GM21528 (cell line): ENCODE measurements at regions not wholly inside any gene's neighbourhood (a gene's known extent, or its start where the extent isn't known, plus 50 kb on each side); places are given as distances from the start of the nearest gene placed in this dataset.

Experiments
- ATAC-seq: cut with Tn5 transposase; IDR thresholded peaks from one replicate; pipeline ENCODE4 v1.9.1; 2021; ENCODE audit warnings: mild to moderate bottlenecking, moderate library complexity; ENCODE audit not compliant: unreplicated experiment, low FRiP score

DNA sequence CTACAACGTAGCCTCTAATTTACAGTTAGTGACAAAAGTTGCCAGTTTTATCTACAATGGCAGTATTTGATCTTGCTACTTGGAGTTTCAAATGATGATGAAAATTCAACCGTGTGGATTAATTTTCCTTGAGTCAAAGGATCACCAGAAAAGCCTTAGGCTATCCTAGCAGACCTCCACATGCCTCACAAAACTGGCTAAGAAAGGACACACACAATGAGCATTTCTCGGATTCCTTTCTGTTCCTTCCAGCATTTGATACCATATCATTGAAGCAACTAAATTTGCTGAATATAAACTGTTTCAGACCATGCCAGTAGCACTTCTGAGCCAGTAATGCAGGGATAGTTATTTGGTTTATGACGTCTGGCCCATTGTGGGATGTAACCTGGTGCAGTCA is 587.4 kb upstream of the MDFIC2 start:
- no peak for ATAC-seq

GRCh38 chr3:70890020-70890394 is 577.6 kb upstream of the MDFIC2 start:
- ATAC-seq, result no peak

- no peak for ATAC-seq
These were observed 577.0 kb upstream of the MDFIC2 start for GRCh38 chr3:70889162-70890019.

DNA sequence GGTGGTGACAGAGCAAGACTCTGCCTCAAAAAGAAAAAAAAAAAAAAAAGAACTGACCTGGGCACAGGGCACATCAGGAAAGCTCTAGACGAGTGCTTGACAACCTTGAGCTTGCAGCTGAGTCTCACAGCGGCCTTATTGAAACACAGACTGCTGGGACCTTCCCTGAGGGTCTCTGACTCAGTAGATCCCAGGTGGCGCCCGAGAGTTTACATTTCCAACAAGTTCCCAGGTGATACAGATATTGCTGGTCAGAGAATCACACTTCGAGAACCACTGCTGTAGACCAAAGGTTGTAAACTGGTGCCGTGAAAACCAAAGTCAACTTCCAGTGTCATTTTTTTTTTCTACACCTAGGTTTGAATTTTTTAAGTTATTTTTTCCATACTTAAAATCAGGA is 573.2 kb upstream of the MDFIC2 start:
- ATAC-seq, result no peak

DNA sequence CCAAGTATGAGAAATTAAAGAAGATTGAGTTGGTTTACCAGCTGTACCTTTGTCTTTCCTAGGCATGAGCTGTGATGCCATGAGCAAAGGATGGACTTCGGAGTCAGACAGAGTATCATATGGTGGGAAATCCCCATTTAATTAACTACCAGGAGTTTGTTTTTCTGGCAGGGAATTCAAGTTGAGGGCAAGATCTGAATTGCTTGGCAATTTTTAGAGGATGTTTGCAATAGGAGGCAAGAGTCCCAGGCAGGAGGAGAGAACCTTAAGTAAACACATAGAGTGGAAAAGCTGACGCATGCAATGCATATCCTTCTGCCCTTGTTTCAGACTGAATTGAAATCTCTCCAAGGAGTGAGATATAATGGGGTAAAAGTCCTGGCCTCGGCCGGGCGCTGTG is 569.7 kb upstream of the MDFIC2 start:
- ATAC-seq, result no peak

DNA sequence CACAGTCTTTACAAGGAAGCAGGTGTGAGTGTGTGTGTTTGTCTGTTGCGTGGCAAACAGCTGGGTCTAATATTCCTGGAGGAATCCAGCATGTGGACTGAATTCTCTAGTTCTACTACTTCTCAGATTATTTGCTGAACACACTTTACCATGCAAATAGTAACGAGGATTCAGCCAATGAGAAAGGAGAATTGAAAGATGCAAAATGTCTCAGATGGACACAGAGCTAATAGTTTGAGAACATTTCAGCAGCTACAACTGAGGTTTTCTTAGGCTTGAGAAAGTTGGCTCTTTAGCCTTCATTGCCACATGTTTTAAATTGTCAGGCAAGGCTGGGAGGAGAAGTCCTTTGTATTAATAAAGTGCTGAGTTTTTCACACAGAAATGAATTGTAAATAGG is 568.0 kb upstream of the MDFIC2 start:
- no peak for ATAC-seq

DNA sequence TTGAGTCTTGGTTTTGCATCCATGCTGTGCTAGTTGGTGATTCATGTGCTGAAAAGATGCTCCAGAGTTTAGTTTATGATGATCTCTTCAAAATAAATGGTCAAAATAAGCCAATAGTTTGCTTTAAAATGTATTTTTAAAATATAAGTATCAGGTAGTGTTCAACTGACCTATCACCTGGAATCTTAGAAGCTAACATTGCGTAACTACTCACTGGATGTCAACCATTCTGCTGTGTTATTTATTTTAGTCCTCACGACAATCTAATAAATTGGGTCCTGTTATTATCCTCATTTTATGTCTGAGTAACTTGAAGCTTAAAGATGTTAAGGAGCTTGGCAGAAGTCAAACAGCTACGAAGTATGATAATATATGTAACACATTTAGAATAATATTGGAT is 563.7 kb upstream of the MDFIC2 start:
- ATAC-seq, result no peak

- ATAC-seq, result no peak
These were observed 561.8 kb upstream of the MDFIC2 start for GRCh38 chr3:70874196-70874595.

DNA sequence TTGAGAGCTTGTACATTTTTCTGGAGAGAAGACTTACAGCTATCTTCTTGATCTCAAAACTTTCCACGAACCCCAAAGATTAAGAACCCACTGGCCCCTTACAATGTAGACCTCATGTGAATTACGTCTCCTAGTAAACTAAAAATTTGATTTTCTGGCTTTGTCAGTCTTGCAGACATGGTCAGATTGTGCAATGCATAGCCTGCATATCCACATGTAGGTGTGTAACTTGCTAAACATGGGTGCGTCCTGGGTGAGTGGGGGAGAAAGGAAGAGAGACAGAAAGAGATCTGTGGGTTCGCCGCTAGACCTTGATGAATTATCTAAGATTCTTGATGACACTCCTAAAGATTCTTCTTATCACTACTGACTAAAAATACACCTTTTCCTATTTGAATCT is 561.2 kb upstream of the MDFIC2 start:
- no peak for ATAC-seq

- no peak for ATAC-seq
These were observed 559.6 kb upstream of the MDFIC2 start for GRCh38 chr3:70871909-70872656.

GRCh38 chr3:70870576-70870975 is 558.1 kb upstream of the MDFIC2 start:
- no peak for ATAC-seq

DNA sequence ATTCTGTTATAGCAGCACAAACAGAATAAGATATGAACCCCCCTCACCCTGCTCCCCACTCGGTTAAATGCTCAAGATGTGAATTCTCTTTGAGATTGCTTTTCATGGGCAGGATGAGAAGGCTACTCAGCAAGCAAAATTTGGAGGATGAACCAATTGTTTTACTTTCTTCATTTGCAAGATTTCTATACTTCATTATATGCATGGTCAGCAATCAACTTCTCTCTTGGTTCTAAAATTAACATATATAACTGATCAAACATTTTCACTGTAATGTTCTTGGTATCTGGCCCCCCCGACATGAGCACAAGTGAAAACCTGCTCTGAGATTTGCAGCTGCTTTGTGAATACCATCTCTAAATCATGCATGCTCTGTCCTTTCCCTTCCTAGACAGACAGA is 556.1 kb upstream of the MDFIC2 start:
- ATAC-seq, result no peak

DNA sequence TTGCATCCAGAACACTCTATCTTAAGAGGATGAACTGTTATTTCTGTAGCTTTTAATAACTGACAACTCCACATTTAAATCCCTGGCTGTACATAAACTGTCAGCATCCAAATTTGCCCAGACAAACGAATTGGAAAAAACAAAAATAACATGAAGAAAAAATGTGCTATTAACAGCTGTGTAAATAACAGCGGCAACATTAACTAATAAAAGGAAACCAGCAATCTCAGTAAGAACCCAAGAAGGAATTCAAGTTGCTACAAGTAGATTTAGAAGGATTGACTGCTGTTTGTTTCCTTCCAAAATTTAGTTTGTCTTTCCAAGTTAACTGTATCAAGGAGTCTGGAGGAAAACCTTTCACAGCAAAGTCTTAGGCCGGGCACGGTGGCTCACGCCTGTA is 550.6 kb upstream of the MDFIC2 start:
- ATAC-seq, result no peak

- ATAC-seq, result no peak
These were observed 549.4 kb upstream of the MDFIC2 start for GRCh38 chr3:70861855-70862254.

DNA sequence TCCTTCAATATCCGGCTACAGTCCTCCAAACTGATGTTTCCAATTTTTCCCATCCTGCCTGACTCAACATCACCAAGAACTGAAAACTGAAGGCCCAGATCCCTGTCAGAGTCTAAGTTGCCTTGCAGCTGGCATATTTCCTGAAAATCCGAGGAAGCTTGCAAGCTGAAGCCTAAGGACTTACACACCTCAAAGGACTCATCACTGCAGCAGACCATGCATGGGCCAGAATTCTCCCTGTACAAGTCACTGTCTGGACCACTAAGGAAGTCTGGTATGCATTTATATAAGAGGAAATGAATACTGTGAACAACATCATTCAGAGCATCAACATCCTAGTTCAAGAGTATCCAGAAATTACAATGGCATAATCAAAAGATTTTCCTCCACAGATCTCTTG is 548.8 kb upstream of the MDFIC2 start:
- ATAC-seq, result no peak

GRCh38 chr3:70857916-70858315 is 545.5 kb upstream of the MDFIC2 start:
- no peak for ATAC-seq

GRCh38 chr3:70856414-70857162 is 544.1 kb upstream of the MDFIC2 start:
- ATAC-seq, result no peak

DNA sequence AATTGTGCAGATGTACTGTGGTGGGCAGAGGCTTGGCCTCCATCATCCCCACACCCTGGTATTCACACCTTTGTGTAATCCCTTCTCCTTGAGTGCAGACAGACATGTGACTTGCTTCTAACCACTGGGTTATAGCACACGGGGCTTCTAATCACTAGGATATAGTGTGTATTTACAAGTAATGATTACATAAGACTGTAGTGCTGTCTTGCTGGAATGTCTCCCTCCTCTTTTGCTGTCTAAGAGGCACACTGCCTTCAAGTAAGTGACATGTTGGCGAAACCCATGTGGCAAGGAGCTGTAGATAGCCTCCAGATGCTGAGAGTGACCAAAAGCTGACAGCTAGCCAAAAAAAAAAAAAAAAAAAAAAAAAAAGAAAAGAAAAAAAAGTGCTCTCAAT is 542.7 kb upstream of the MDFIC2 start:
- ATAC-seq, result no peak

GRCh38 chr3:70854108-70854507 is 541.7 kb upstream of the MDFIC2 start:
- ATAC-seq, result no peak

GRCh38 chr3:70853161-70853944 is 540.9 kb upstream of the MDFIC2 start:
- no peak for ATAC-seq
